ENCODE measurements at regions not wholly inside any gene's neighbourhood (a gene's known extent, or its start where the extent isn't known, plus 50 kb on each side); places are given as distances from the start of the nearest gene placed in this dataset.

DNA sequence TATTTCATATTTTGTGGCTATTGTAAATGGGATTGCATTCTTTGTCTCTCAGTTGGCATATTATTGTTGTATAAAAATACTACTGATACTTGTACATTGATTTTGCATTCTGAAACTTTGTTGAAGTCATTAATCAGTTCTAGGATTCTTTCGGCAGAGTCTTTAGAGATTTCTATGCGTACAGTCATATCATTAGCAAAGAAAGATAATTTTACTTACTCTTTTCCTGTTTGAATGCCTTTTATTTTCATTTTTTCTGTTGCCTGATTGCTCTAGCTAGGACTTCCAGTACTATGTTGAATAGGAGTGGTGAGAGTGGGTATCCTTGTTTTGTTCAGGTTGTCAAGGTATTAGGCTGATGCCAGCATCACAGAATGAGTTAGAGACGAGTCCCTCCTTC is 722.0 kb upstream of the PCDH10 start:
- TF ChIP-seq, protein P1, sequence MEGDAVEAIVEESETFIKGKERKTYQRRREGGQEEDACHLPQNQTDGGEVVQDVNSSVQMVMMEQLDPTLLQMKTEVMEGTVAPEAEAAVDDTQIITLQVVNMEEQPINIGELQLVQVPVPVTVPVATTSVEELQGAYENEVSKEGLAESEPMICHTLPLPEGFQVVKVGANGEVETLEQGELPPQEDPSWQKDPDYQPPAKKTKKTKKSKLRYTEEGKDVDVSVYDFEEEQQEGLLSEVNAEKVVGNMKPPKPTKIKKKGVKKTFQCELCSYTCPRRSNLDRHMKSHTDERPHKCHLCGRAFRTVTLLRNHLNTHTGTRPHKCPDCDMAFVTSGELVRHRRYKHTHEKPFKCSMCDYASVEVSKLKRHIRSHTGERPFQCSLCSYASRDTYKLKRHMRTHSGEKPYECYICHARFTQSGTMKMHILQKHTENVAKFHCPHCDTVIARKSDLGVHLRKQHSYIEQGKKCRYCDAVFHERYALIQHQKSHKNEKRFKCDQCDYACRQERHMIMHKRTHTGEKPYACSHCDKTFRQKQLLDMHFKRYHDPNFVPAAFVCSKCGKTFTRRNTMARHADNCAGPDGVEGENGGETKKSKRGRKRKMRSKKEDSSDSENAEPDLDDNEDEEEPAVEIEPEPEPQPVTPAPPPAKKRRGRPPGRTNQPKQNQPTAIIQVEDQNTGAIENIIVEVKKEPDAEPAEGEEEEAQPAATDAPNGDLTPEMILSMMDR (IDR thresholded peaks at IDR 0.05): no peak
- TF ChIP-seq POLR2A (IDR thresholded peaks at IDR 0.05): no peak
- TF ChIP-seq POLR2AphosphoS5 (IDR thresholded peaks at IDR 0.05; ENCODE audit: insufficient read depth in 1 of 2, low read depth in 1 of 2): no peak
